ENCODE measurements at regions not wholly inside any gene's neighbourhood (a gene's known extent, or its start where the extent isn't known, plus 50 kb on each side); places are given as distances from the start of the nearest gene placed in this dataset.

DNA sequence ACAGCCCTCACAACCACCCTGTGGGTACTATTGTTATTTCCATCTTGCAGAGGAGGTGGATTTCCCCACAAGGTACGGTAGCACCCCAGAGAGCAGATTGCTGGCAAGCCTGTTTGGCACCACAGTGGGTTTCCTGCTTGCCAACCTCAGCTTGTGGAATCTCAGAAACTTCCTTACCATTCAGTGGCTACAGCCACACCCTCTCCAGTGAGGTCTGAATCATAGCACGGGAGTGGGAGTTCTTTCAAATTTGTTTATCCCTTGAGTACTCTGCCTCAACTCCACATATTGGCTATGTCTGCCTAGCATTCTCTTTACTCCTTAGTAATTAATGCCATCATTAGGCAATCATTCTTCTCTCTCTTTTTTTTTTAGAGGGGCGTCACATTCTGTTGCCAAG, 162.1 kb downstream of the PTPRU start:
- Histone ChIP-seq H3K27me3 (no peaks in the 10 kb centered on the region), H3K27ac (no peak overlapping the region), H3K4me3 (replicated peaks in 1 of 3) (no peak overlapping the region), H3K4me1 (no peaks in the 10 kb centered on the region), H3K9me3 (no peaks in the 10 kb centered on the region), H3K36me3 (no peaks in the 10 kb centered on the region)
- no peak for DNase-seq
- intact Hi-C loops (cut with DNase I): no loop called here
- TF ChIP-seq, protein P1, sequence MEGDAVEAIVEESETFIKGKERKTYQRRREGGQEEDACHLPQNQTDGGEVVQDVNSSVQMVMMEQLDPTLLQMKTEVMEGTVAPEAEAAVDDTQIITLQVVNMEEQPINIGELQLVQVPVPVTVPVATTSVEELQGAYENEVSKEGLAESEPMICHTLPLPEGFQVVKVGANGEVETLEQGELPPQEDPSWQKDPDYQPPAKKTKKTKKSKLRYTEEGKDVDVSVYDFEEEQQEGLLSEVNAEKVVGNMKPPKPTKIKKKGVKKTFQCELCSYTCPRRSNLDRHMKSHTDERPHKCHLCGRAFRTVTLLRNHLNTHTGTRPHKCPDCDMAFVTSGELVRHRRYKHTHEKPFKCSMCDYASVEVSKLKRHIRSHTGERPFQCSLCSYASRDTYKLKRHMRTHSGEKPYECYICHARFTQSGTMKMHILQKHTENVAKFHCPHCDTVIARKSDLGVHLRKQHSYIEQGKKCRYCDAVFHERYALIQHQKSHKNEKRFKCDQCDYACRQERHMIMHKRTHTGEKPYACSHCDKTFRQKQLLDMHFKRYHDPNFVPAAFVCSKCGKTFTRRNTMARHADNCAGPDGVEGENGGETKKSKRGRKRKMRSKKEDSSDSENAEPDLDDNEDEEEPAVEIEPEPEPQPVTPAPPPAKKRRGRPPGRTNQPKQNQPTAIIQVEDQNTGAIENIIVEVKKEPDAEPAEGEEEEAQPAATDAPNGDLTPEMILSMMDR (IDR thresholded peaks at IDR 0.05): no peak
- TF ChIP-seq POLR2A (IDR thresholded peaks at IDR 0.05): no peak
- WGBS, 2 donors: 49 to 62% methylated on average over 3 of the region's 3 CpGs

GRCh38 chr1:29397981-29398380, 161.7 kb downstream of the PTPRU start:
- no peak for TF ChIP-seq POLR2A (IDR thresholded peaks at IDR 0.05)
- TF ChIP-seq, protein P1 (IDR thresholded peaks at IDR 0.05): no peak
- intact Hi-C loops (cut with DNase I): no loop called here
- Histone ChIP-seq H3K27me3 (no peaks in the 10 kb centered on the region), H3K9me3 (no peaks in the 10 kb centered on the region), H3K27ac (no peak overlapping the region), H3K4me1 (no peaks in the 10 kb centered on the region), H3K4me3 (replicated peaks in 1 of 3) (no peak overlapping the region), H3K36me3 (no peaks in the 10 kb centered on the region)
- DNase-seq: no peak
- WGBS, 2 donors: 83 to 87% methylated on average over 8 of the region's 8 CpGs

- WGBS, 2 donors: 25 to 28% methylated on average over 1 of the region's 1 CpG
- Histone ChIP-seq H3K36me3 (no peaks in the 10 kb centered on the region), H3K27me3 (no peaks in the 10 kb centered on the region), H3K4me3 (replicated peaks in 1 of 3) (no peak overlapping the region), H3K27ac (no peak overlapping the region), H3K4me1 (no peaks in the 10 kb centered on the region), H3K9me3 (no peaks in the 10 kb centered on the region)
- intact Hi-C loops (cut with DNase I): no loop called here
- TF ChIP-seq, protein P1 (IDR thresholded peaks at IDR 0.05): no peak
- TF ChIP-seq POLR2A (IDR thresholded peaks at IDR 0.05): no peak
- no peak for DNase-seq
Measured at GRCh38 chr1:29397256-29397590, 160.9 kb downstream of the PTPRU start.

GRCh38 chr1:29396438-29397255, 160.3 kb downstream of the PTPRU start:
- no peak for DNase-seq
- WGBS, 2 donors: 78 to 86% methylated on average over 10 of the region's 10 CpGs
- H3K27me3 ChIP-seq: no peaks in the 10 kb centered on the region
- no peak for TF ChIP-seq POLR2A (IDR thresholded peaks at IDR 0.05)
- TF ChIP-seq, protein P1 (IDR thresholded peaks at IDR 0.05): no peak
- H3K4me1 ChIP-seq: no peaks in the 10 kb centered on the region
- no peak overlapping the region for H3K27ac ChIP-seq
- H3K36me3 ChIP-seq: no peaks in the 10 kb centered on the region
- no peak overlapping the region for H3K4me3 ChIP-seq (replicated peaks in 1 of 3)
- no peaks in the 10 kb centered on the region for H3K9me3 ChIP-seq
- intact Hi-C loops (cut with DNase I): no loop called here

GRCh38 chr1:29395736-29396437, 159.6 kb downstream of the PTPRU start:
- no peak for TF ChIP-seq POLR2A (IDR thresholded peaks at IDR 0.05)
- TF ChIP-seq, protein P1 (IDR thresholded peaks at IDR 0.05): no peak
- H3K4me1 ChIP-seq: no peaks in the 10 kb centered on the region
- H3K4me3 ChIP-seq (replicated peaks in 1 of 3): no peak overlapping the region
- DNase-seq: no peak
- no peaks in the 10 kb centered on the region for H3K36me3 ChIP-seq
- H3K27me3 ChIP-seq: no peaks in the 10 kb centered on the region
- H3K27ac ChIP-seq: no peak overlapping the region
- intact Hi-C loops (cut with DNase I): no loop called here
- H3K9me3 ChIP-seq: no peaks in the 10 kb centered on the region
- WGBS, 2 donors: 61% methylated on average over 2 to 5 of the region's 5 CpGs

Data from thyroid gland (tissue), 4 donors.